ENCODE measurements at regions not wholly inside any gene's neighbourhood (a gene's known extent, or its start where the extent isn't known, plus 50 kb on each side); places are given as distances from the start of the nearest gene placed in this dataset.
"Not testable (repeated sequence)": the region's sequence is repeated elsewhere in the genome, so short reads cannot be mapped to it uniquely, and the experiment has no call there.

GRCh38 chr2:82501217-82501616, 1957.9 kb downstream of the SUCLG1 start:
- no peak for DNase-seq (ENCODE audit: low spot score)

- DNase-seq (ENCODE audit: low spot score): no peak
Measured at GRCh38 chr2:82498777-82499443, 1960.2 kb downstream of the SUCLG1 start.

GRCh38 chr2:82494739-82495138, 1964.3 kb downstream of the SUCLG1 start:
- DNase-seq (ENCODE audit: low spot score): no peak

- no peak for DNase-seq (ENCODE audit: low spot score)
Measured at GRCh38 chr2:82491591-82491990, 1967.5 kb downstream of the SUCLG1 start.

- no peak for DNase-seq (ENCODE audit: low spot score)
Measured at GRCh38 chr2:82487354-82487753, 1971.7 kb downstream of the SUCLG1 start.

GRCh38 chr2:82485701-82486100, 1973.4 kb downstream of the SUCLG1 start:
- no peak for DNase-seq (ENCODE audit: low spot score)

- DNase-seq (ENCODE audit: low spot score): no peak
Measured at GRCh38 chr2:82481207-82481606, 1977.9 kb downstream of the SUCLG1 start.

GRCh38 chr2:82478641-82479040, 1980.4 kb downstream of the SUCLG1 start:
- DNase-seq (ENCODE audit: low spot score): no peak

GRCh38 chr2:82476094-82476493, 1983.0 kb downstream of the SUCLG1 start:
- DNase-seq (ENCODE audit: low spot score): no peak

GRCh38 chr2:82428251-82428650, 2030.8 kb downstream of the SUCLG1 start:
- DNase-seq (ENCODE audit: low spot score): no peak

- no peak for DNase-seq (ENCODE audit: low spot score)
Measured at GRCh38 chr2:82412021-82412420, 2047.1 kb downstream of the SUCLG1 start.

GRCh38 chr2:82411071-82411470, 2048.0 kb downstream of the SUCLG1 start:
- no peak for DNase-seq (ENCODE audit: low spot score)

- no peak for DNase-seq (ENCODE audit: low spot score)
Measured at GRCh38 chr2:82395531-82395930, 2063.5 kb downstream of the SUCLG1 start.

- DNase-seq (ENCODE audit: low spot score): no peak
Measured at GRCh38 chr2:82391386-82391785, 2067.7 kb downstream of the SUCLG1 start.

- no peak for DNase-seq (ENCODE audit: low spot score)
Measured at GRCh38 chr2:82355622-82356021, 2051.1 kb upstream of the LRRTM1 start.

GRCh38 chr2:82345910-82346309, 2041.4 kb upstream of the LRRTM1 start:
- no peak for DNase-seq (ENCODE audit: low spot score)

- no peak for DNase-seq (ENCODE audit: low spot score)
Measured at GRCh38 chr2:82344670-82345069, 2040.1 kb upstream of the LRRTM1 start.

GRCh38 chr2:82342356-82342755, 2037.8 kb upstream of the LRRTM1 start:
- DNase-seq (ENCODE audit: low spot score): no peak

GRCh38 chr2:82340578-82341053, 2036.1 kb upstream of the LRRTM1 start:
- DNase-seq (ENCODE audit: low spot score): no peak

GRCh38 chr2:82339805-82340204, 2035.3 kb upstream of the LRRTM1 start:
- DNase-seq (ENCODE audit: low spot score): no peak

- DNase-seq (ENCODE audit: low spot score): no peak
Measured at GRCh38 chr2:82333697-82334096, 2029.1 kb upstream of the LRRTM1 start.

GRCh38 chr2:82330155-82330554, 2025.6 kb upstream of the LRRTM1 start:
- DNase-seq (ENCODE audit: low spot score): no peak

GRCh38 chr2:82326180-82326767, 2021.7 kb upstream of the LRRTM1 start:
- DNase-seq (ENCODE audit: low spot score): not testable (repeated sequence)

- no peak for DNase-seq (ENCODE audit: low spot score)
Measured at GRCh38 chr2:82320296-82320695, 2015.7 kb upstream of the LRRTM1 start.

All from CD4-positive, alpha-beta T cell treated with Interleukin-15 for 4 hours (primary cell).